SHP77 treated with DMSO at 0.1 percent for 48 hours (cell line): ENCODE measurements at regions not wholly inside any gene's neighbourhood (a gene's known extent, or its start where the extent isn't known, plus 50 kb on each side); places are given as distances from the start of the nearest gene placed in this dataset.

Experiments used
- DNase-seq: peaks from one replicate; lab custom pipeline; 2025; lab: John Stamatoyannopoulos, UW

- DNase-seq, result no peak
These were observed 160.4 kb downstream of the AACS start for GRCh38 chr12:125225641-125226040.

DNA sequence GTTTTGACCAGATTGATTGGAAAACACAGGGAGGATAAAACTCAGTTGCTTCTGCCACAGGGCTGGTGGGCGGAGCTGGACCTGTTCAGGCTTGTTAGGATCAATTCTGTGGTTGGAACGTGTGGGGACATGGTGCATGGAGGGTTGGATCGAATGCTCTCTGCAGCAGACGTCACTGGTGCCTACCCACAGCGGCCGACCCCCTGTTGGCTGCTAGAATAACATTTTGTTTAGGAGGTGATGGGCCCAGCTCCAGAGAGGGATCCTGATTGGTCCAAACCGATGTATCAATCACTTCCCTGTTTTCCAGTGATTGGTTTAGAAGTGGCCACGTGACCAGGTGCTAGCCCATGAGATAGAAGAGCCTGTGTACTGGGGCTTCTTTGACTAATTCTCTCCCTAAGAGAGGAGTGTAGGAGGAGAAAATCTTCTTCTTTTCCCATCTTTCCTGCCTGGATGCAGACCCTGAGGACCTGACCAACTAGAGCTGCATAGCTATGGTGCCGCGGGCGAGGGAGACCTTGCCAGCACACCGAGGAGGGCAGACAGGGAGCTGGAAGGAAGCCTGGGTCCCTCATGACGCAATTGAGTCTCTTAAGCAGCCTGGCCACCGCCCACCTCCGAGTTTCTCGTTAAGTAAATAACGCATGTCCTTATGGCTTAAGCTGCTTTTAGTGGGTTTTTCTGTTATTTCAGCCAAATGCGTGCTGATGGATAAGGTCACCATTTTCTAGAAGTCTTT, 163.5 kb downstream of the AACS start:
- peak; percentile 58 for DNase-seq

- DNase-seq, result no peak
These were observed 164.8 kb downstream of the AACS start for GRCh38 chr12:125229878-125230530.

DNA sequence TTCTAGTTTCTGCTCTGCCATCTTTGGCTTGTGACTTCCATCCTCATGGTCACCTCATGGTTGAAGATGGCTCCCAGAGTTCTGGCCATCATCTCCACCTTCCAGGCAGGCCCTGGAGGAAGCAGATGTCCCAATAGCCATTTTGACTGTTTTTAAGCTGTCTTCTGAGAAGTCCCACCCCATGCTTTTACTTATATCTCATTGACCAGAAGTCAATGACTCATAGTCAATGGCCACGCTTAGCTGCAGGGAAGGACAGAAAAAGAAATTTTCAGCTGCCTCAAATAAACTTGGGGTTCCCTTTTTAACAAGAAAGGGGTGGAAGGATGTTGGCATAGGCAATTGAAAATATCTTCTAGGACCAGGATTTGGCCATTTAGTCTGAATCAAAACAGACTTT, 168.1 kb downstream of the AACS start:
- DNase-seq, result no peak

DNA sequence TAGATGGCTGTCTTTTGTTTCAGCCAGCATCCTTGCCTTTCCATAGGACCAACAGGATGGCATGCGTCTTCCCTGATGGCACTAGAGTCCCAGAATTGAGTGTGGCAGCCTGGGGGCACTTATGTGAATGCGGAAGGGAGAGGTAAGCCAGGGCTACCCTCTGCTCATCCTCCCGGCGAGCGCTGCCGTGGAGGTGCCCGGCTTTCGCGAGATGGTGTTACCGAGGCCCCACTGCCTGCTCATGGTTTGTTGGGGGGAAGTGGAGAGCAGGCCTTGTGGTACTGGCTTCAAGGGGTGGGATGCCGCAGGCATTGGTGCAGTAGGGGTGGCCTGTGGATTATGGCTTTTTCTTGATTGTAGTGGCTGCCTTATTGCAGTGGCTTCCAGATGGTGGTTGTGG, 174.3 kb downstream of the AACS start:
- DNase-seq, result no peak

DNA sequence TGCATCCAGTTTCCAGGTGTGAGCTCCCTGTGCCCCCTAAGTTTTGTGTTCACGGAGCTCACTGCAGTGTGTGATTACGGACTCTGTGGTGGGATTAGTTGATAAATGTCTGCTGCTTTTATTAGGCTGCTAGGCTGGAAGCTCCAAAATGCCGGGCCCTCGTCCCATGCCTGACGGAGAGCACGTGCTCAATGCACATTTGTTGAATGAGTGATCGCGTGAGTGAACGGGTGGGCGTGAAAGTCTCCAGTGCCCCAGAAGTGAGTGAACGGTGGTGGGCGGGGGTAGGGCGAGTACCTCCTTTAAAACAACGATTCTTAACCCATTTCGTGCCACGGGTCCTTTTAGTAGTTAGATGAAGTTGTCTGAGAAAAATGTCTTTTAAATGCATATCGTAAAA, 175.5 kb downstream of the AACS start:
- no peak for DNase-seq

DNA sequence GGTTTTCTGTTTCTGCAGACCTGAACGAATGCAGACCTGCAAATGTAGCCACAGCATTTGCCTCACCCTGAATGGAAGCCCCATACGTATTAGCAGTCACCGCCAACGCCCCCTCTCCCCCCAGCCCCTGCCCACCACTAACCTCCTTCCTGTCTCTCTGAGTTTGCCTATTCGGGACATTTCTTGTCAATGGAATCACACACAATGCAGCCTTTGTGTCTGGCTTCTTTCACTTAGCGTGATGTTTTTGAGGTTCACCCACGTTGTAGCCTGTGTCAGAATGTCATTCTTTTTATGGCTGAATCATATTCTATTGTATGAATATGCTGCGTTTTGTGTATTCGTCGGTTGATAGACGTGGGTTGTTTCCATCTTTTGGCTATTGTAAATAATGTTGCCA, 178.6 kb downstream of the AACS start:
- DNase-seq, result no peak

GRCh38 chr12:125244338-125244737, 179.1 kb downstream of the AACS start:
- no peak for DNase-seq

DNA sequence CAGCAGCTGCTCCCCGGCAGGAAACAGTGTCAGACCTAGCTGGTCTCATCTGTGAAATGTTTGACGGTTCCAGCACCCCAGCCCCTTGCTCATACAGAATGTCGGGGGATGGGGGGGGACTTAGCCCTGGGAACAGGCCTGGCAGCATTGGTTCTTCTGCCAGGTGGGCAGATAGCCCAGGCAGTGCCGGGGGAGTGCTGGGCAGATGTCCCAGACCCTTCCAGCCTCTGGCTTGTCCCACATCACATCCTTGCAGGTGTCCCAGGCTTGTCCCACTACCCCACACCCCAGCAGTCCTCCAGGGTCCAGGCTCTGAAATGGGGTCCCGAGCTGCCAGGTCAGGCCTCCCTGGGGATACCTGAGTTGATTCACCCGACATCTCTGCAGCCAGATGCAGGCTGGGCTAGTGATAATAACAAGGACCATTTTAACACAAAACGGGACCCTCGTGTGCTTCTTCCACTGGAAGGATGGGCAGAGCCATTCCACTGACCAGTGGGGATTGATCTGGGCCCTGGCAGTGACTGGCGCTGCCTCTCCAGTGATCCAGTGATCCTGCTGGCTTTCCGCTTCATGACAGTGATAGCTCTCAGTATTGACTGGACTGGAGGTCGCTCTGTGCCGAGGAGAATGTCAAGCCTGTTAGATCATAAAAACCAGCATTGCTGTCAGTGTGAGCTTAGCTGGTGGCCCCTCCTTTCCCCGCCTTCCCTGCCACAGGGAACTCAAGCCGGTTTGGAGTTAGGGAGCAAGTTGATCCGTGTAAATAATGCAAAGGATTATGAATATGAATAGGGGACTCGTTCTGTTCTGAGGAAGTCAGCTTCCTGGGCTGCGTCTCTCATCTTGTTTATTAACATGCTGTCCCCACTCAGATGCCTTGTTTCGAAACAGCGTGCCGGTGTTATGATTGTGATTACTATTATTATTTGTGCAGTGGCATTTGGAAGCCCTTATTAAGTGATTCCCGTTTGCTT, 180.6 kb downstream of the AACS start:
- no peak for DNase-seq

DNA sequence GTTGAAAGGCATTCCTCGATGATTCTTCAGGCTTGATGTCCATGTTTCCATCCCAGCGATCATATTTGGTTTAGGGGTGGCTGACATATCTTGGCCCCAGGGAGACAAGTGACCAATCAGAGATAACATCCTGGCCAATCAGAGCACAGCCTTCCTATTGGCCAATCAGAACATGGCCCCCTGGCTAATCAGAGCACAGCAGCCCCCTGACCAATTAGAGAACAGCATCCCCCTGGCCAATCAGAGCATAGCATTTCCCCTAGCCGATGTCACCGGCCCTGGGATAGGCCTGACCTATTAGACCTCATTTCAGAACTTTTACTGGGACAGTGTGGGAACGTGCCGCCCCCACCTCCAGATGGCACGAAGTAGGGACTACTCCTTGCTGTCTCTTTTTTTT, 182.2 kb downstream of the AACS start:
- no peak for DNase-seq

GRCh38 chr12:125249066-125249824, 184.0 kb downstream of the AACS start:
- no peak for DNase-seq

DNA sequence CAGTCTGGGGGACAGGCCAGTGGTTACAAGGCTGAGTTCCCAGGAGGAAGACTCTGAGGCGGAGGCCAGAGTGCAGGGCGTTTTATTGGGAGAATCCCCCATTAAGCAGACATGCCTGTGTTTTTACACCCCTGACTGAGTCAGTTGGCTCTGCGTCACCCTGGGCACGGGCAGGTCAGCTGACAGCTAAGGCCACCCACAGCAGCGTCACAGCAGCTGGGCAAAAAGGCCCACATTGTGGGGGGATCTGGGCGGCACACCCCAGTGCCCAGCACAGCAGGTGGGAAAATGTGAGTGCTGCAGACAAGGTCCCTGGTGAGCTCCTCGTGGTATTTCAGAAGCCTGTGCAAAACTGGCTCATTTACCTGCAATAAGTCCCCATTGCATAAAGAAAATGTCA, 184.7 kb downstream of the AACS start:
- no peak for DNase-seq

- no peak for DNase-seq
These were observed 189.0 kb downstream of the AACS start for GRCh38 chr12:125254236-125254635.

- DNase-seq, result no peak
These were observed 189.6 kb downstream of the AACS start for GRCh38 chr12:125254856-125255255.

DNA sequence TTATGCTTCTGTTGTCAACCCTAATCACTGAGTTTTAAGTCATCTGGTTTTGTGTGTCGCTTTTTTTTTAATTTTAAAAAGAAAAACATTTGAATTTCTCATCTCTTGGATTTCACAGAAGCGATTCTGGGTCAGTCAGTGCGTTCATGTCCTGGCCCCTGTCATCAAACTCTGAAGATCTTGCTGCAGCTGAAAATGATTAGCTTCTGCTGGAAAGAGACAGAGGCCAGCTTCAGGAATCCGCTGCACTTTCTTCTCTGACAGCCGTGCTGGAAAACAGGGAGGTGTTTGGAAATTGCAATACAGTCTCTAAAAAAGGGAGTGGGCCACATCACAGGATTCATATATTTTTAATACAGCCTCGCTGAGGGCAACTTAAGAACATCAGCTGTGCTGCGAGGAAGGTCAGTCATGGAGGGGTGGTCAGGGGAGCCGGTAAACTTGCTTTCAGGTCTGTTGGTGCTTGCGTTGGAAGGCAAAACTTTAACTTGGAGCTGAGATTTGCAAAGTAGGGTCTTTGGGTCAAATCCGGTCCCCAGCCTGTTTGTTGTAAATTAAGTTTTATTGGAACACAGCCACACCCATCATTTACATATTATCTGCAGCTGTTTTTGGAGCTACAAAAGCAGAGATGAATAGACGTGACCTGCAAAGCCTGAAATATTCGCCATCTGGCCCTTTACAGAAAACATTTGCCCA, 190.8 kb downstream of the AACS start:
- no peak for DNase-seq

DNA sequence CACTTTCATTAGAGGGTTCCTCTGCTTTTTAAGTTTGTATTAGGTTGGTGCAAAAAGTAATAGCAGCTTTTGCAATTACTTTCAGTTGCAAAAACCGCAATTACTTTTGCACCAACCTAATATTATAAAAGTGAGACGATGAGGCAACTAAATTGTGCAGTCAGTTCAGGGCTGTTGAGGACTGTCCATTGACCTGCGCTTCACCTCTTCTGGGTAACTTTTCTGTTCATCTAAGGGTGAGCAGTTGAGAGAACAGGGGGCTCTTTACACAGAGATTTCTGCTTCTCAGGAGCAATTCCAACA, 191.3 kb downstream of the AACS start:
- no peak for DNase-seq

GRCh38 chr12:125259178-125259867, 194.1 kb downstream of the AACS start:
- no peak for DNase-seq

GRCh38 chr12:125262851-125263250, 197.6 kb downstream of the AACS start:
- no peak for DNase-seq

GRCh38 chr12:125263385-125263784, 198.2 kb downstream of the AACS start:
- no peak for DNase-seq

GRCh38 chr12:125267114-125267513, 201.9 kb downstream of the AACS start:
- no peak for DNase-seq

DNA sequence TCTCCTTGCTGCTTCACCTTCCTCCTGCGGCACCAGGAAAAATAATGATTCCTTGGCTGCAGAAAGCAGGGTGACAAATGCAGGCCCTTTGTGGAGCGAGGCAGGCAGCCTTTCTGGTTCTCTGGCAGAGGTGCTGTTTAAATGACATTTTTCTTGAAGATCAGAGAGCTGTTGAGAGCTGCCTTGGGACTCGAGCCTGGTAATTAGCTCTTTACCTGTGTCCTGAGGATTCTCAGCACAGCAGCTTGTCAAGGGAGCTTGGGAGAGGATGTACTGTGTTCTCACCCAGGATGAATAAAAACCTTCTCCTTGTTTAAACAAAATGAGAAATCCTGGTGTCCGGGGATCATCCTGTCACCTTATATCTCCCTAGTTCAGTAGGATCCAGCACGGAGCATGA, 204.0 kb downstream of the AACS start:
- no peak for DNase-seq
